ENCODE measurements at regions not wholly inside any gene's neighbourhood (a gene's known extent, or its start where the extent isn't known, plus 50 kb on each side); places are given as distances from the start of the nearest gene placed in this dataset.

DNA sequence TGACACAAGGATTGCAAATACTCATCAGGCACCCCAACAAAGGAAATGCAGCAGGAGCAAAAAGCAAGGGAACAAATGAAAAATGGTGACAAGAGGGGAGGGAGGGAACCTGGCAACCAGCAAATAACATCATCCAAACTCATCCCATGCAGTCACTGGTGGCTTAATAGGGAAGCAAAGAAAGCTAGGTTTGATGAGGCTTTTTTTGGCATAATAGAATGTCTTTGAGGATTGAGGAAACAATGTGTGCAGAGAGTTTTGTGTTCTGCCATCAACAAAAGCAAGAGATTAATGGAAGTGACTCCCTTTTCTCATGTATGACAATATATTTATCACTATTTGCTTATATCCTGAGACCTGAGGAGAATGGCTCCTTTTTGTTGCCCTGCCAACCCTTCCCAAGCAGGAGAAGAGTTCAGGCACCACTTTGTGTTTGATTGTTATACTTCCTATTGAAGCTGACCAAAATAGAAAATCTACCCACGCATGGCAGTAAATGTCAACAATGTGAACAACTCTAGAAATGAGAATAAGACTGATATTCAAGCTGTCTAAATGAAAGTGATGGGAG lies 375.7 kb downstream of the CAAP1 start (continued):
- TF ChIP-seq SIRT6 (IDR thresholded peaks at IDR 0.05; ENCODE audit: low read length) (no peak), CEBPB (IDR thresholded peaks at IDR 0.05; ENCODE audit: low read depth, low read length) (no peak), HDAC2 (IDR thresholded peaks at IDR 0.05; ENCODE audit: borderline replicate concordance in 1 of 2, low read depth in 2 of 2, low read length in 2 of 2) (no peak), CBX5 (IDR thresholded peaks at IDR 0.05; ENCODE audit: low read depth, low read length) (no peak), POU5F1 (IDR thresholded peaks at IDR 0.05; ENCODE audit: low read depth, low read length) (no peak), BCL11A (IDR thresholded peaks at IDR 0.05; ENCODE audit: low read depth in 2 of 2, low read length in 2 of 2) (no peak)
- TF ChIP-seq, protein P1, sequence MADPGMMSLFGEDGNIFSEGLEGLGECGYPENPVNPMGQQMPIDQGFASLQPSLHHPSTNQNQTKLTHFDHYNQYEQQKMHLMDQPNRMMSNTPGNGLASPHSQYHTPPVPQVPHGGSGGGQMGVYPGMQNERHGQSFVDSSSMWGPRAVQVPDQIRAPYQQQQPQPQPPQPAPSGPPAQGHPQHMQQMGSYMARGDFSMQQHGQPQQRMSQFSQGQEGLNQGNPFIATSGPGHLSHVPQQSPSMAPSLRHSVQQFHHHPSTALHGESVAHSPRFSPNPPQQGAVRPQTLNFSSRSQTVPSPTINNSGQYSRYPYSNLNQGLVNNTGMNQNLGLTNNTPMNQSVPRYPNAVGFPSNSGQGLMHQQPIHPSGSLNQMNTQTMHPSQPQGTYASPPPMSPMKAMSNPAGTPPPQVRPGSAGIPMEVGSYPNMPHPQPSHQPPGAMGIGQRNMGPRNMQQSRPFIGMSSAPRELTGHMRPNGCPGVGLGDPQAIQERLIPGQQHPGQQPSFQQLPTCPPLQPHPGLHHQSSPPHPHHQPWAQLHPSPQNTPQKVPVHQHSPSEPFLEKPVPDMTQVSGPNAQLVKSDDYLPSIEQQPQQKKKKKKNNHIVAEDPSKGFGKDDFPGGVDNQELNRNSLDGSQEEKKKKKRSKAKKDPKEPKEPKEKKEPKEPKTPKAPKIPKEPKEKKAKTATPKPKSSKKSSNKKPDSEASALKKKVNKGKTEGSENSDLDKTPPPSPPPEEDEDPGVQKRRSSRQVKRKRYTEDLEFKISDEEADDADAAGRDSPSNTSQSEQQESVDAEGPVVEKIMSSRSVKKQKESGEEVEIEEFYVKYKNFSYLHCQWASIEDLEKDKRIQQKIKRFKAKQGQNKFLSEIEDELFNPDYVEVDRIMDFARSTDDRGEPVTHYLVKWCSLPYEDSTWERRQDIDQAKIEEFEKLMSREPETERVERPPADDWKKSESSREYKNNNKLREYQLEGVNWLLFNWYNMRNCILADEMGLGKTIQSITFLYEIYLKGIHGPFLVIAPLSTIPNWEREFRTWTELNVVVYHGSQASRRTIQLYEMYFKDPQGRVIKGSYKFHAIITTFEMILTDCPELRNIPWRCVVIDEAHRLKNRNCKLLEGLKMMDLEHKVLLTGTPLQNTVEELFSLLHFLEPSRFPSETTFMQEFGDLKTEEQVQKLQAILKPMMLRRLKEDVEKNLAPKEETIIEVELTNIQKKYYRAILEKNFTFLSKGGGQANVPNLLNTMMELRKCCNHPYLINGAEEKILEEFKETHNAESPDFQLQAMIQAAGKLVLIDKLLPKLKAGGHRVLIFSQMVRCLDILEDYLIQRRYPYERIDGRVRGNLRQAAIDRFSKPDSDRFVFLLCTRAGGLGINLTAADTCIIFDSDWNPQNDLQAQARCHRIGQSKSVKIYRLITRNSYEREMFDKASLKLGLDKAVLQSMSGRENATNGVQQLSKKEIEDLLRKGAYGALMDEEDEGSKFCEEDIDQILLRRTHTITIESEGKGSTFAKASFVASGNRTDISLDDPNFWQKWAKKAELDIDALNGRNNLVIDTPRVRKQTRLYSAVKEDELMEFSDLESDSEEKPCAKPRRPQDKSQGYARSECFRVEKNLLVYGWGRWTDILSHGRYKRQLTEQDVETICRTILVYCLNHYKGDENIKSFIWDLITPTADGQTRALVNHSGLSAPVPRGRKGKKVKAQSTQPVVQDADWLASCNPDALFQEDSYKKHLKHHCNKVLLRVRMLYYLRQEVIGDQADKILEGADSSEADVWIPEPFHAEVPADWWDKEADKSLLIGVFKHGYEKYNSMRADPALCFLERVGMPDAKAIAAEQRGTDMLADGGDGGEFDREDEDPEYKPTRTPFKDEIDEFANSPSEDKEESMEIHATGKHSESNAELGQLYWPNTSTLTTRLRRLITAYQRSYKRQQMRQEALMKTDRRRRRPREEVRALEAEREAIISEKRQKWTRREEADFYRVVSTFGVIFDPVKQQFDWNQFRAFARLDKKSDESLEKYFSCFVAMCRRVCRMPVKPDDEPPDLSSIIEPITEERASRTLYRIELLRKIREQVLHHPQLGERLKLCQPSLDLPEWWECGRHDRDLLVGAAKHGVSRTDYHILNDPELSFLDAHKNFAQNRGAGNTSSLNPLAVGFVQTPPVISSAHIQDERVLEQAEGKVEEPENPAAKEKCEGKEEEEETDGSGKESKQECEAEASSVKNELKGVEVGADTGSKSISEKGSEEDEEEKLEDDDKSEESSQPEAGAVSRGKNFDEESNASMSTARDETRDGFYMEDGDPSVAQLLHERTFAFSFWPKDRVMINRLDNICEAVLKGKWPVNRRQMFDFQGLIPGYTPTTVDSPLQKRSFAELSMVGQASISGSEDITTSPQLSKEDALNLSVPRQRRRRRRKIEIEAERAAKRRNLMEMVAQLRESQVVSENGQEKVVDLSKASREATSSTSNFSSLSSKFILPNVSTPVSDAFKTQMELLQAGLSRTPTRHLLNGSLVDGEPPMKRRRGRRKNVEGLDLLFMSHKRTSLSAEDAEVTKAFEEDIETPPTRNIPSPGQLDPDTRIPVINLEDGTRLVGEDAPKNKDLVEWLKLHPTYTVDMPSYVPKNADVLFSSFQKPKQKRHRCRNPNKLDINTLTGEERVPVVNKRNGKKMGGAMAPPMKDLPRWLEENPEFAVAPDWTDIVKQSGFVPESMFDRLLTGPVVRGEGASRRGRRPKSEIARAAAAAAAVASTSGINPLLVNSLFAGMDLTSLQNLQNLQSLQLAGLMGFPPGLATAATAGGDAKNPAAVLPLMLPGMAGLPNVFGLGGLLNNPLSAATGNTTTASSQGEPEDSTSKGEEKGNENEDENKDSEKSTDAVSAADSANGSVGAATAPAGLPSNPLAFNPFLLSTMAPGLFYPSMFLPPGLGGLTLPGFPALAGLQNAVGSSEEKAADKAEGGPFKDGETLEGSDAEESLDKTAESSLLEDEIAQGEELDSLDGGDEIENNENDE (IDR thresholded peaks at IDR 0.05; ENCODE audit: insufficient replicate concordance, low read length), result no peak
